HG03442 (cell line): ENCODE measurements at regions not wholly inside any gene's neighbourhood (a gene's known extent, or its start where the extent isn't known, plus 50 kb on each side); places are given as distances from the start of the nearest gene placed in this dataset.

Experiments
- ATAC-seq: cut with Tn5 transposase; IDR thresholded peaks from one replicate; pipeline ENCODE4 v1.9.1; 2021; ENCODE audit warnings: mild to moderate bottlenecking, moderate library complexity; ENCODE audit not compliant: unreplicated experiment

GRCh38 chr9:12065050-12065449, 628.1 kb upstream of the TYRP1 start:
- ATAC-seq = no peak

DNA sequence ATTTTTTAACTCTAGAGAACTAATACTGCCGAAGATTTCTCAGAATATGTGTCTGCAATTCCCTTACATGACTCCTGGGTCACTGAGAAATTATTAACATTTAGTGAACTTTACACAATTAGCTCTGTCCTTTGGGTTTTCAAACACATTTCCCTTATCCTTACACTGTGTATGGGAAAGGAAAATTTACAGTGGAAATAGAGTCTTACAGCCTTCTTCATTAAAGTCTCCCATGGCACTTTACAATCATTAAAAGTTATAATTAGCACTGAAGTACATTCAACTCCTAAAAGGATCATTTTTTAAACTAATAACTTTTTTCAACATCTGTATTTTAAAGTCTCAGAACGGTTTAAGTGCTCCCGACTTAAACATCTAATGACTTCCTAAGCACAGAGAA, 627.5 kb upstream of the TYRP1 start:
- ATAC-seq = no peak

DNA sequence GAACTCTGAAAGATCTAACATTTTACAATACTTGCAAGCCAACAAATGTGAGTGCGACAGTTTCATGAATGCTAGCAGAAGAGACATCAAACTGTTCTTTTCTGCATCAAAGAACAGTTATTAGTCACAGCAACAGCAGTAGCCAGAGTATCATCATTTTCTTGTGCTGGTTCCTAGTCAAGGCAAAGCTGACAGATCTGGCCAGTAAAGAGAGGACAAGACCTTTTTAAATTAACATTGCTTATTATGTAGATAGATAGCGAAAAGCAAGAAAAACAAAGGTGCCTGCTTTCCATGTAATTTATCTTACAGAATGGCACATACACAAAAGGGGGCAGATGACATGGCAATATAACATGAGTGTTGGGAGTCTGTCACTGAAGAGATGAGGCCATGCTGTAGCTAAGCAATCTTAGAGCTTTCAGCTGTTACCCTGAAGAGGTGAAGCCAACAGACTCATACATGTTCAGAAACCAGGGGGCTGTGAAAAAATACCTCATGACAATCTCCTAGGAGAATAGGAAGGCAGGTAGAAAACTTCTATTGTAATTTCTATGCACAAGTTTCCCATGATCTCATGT, 626.6 kb upstream of the TYRP1 start:
- ATAC-seq = no peak

- ATAC-seq = no peak
These were observed 623.8 kb upstream of the TYRP1 start for GRCh38 chr9:12069366-12069765.

GRCh38 chr9:12085399-12085798, 607.8 kb upstream of the TYRP1 start:
- no peak for ATAC-seq

DNA sequence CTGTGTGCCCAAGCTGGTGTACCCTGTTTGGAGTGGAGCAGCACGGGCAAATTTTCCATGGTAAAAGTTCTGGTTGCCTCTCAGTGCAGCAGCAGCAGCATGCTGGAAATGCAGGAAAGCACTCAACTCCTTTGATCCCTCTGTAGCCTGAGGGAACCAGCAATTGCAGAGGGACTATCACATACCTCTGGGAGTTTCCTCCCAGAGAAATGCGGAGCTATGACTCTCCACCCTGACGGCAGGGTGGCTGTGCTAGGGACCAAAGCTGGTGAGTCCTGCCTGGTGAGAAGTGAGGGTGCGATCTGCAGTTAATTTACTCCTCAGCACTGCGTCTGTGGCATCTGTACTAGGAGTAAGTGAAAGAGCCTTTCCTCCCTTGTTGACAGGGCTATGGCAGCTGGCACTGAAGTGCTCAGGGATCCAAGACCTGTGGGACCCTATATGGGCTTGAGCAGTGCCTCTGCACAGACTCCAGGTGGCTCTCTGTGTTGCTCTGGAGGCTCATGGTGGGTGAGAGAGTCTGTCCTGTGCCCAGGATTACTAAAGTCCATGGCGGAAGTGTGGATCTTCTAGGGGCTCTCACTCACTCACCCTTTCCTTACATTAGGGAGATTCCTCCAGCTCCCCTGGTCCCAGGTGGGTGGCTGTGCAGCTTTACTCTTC, 601.2 kb upstream of the TYRP1 start:
- ATAC-seq = no peak

- no peak for ATAC-seq
These were observed 599.1 kb upstream of the TYRP1 start for GRCh38 chr9:12094046-12094445.

DNA sequence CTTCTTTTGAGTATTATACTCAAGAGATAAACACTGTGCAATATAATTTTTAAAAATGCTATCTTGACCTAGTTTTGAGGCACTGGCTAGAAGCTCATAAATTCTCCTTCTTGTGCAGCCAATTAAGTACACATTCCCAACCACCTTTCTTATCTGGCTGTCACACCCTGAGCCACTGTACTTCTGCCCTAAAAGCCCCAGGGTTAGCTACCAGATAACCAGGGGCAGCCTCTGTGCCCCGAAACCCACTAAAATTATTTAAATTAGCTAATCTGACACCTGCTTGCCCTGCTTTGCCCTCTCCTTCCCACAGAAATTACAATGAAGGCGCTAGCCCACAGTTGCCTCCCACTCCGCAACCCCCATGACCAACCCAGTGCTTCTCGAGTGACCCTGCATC, 597.3 kb upstream of the TYRP1 start:
- no peak for ATAC-seq

GRCh38 chr9:12133416-12133815, 559.8 kb upstream of the TYRP1 start:
- no peak for ATAC-seq

DNA sequence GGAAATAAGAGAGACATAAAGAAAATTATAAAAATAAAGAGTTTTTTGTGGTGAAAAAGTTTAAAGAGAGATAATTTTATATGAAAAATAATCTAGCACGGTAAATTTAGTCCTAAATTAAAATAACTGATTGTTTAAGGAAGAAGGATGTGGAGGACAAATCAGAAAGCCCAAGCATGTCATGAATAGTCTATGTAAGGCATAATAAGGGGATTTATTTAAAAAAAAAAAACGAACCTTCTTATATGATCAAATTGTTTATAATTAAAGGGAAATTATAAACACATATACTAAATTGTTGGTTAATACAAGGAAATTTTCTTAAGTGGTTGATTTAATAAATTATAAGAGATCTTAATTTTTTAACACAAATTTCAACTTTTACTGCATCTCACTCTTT, 551.8 kb upstream of the TYRP1 start:
- ATAC-seq = no peak

DNA sequence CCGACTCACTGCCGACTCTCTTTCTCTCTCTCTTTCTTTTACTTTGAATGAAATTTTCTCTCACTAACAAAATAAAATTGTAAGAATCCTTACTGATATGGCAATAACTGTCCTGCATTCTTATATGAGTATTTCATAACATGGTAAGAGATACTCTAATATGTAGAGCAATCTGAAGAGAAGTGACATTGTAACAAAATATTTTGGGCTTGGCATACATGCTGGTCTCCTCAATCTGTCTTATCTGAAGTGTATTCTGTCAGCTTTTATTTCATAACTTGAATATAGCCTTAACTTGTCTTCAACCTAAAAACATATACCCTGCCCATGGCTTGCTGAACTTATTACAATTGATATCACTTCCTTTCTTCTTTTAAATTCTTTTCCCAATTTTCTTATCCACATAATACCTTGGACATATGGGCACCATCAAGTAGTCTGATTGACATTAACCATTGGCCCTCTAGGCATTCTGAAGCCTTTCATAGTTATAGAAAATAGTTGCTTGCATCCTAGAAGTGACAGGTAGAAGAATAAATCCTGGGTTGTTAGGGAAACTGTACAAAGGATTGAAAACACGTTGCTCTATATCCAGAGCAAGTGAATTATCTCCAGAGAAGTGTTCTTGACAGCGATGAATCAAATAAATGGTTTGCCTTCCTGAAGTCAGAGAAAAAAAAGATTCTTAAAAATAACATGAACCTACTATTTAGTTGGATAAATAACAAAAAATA, 537.6 kb upstream of the TYRP1 start:
- no peak for ATAC-seq

DNA sequence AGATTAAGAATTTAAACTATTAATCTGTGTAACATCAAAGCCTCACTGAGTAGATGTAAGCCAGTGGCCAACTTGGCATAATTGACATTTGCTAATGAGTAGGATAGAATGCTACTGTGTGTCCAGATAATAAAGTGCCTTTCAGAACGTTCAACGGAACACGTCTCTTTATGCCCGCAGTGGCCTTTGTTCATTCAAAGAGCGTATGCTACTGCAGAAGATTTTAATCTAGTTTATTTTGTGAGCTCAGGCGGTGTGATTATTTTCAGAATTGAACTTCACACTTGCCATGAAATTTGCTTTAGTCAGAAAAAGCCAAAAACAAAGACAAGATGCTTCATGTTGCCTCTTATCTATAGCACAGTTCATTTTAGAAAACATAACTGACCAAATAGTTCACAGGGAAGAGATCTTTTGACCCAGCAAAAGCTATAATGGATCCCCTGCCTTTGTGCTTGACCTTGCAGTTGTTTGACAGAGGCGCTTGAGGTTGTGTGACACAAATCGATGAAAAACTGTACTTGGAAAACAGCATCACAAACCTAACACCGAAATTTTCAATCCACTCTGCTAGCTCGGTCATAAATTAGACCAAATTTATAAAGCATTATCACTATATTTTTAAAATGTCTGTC, 530.9 kb upstream of the TYRP1 start:
- no peak for ATAC-seq

DNA sequence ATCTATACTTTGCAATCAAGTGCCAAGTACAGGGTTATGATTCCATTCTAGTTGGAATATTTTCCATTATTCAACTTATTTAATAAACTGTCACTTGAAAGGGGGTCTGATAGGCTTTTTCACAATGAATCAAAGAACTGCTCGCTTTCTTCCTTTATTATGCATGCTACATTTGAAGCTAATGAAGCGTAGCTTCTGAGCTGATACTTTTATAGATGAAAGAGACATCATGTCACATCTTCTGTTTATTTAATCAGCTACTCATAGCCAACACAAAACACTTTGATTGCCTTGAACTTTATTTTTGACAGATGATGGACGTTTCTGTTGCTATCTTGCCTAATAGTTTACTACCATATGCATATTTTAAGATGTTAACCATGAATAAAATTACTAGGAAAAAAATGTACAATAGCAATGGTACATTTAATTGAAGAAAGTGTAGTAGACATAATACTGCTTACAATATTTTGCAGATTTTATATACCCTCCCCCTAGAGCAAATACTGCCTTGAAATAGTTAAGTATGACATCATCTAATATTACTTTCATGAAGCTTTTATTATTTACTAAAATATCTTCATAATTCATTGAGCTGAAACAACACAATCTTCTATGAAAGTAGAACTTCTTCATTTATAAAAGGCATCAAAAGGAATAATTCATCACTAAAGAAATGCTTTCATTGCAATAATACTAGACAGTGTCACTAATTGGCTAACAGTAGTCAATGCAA, 529.3 kb upstream of the TYRP1 start:
- ATAC-seq = no peak

GRCh38 chr9:12166518-12166917, 526.7 kb upstream of the TYRP1 start:
- ATAC-seq = no peak

GRCh38 chr9:12170456-12170855, 522.7 kb upstream of the TYRP1 start:
- no peak for ATAC-seq

- ATAC-seq = no peak
These were observed 514.6 kb upstream of the TYRP1 start for GRCh38 chr9:12178634-12179033.

DNA sequence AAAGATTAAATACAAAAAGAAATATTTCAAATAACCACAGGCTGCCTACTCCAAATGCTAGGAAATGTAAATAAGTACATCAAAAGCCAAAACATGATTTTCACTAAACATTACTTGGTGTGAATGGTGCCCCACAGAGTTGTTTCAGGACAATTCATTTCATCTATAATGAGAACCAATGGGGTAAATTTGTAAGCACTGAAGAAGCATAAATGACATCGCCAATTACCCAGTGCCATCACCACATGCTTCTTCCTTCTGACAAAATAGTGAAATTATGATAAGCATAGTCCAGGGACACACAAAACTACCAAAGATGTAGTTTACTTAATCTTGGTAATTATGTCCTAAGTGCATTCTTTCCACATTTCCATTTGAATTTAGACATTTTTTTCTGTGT, 510.4 kb upstream of the TYRP1 start:
- no peak for ATAC-seq

- no peak for ATAC-seq
These were observed 509.9 kb upstream of the TYRP1 start for GRCh38 chr9:12183321-12183720.

DNA sequence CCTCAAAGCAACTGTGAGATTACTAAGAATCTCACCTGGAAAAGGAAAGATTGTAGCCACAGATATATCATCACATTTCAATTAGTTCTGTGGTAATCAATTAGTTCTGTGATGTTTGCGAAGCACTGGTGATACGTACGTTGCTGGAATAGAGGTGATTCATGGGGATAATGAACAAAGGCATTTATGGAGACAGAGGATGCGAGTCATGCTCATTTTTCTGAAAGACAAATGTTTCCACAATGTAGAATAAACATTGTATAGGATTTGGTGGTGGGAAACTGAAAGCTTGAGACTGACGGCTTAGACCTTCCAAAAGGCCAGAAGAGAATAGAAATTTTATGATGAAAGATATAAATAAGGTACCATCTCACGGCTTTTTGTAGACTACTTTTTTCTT, 507.3 kb upstream of the TYRP1 start:
- ATAC-seq = no peak

GRCh38 chr9:12191630-12192029, 501.6 kb upstream of the TYRP1 start:
- no peak for ATAC-seq

DNA sequence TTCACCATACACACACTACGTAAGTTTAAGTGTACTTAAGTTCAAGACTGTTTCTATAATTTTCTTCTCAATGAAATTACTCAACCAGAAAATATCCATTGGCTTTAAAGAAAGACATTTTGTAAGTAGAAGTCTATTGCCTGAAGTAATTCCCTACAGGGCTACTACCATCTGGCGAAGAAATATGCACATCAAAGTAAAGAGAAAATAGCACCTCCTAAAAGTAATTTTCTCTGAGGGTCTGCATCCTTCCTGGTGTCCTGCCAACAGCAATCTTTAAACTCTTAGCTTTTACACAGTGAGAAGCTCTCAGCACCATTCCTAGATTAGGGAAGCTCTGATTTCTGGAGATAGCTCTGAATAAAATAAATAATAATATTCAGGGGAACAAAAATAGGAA, 498.5 kb upstream of the TYRP1 start:
- no peak for ATAC-seq
